Thoracic aorta (tissue), 2 donors: ENCODE measurements at regions not wholly inside any gene's neighbourhood (a gene's known extent, or its start where the extent isn't known, plus 50 kb on each side); places are given as distances from the start of the nearest gene placed in this dataset.

ENCODE experiments used
- ATAC-seq: fragments of 150-250 bp; one replicate; pipeline ENCODE4 v1.8.0; 2017; ENCODE audit warnings: low read depth; ENCODE audit not compliant: insufficient number of reproducible peaks, low FRiP score
- DNase-seq: peaks from one replicate; pipeline ENCODE4 v3.0.0-alpha.2; 2020; ENCODE audit warnings: low spot score
- H3K27ac ChIP-seq, 2 donors: fragments of 200-600 bp; sonication (generic); 1 replicate in 1 of 2; 2 replicates in 1 of 2; pipeline ENCODE4 v1.5.1; 2016; ENCODE audit warnings: mild to moderate bottlenecking in 2 of 2, moderate library complexity in 2 of 2
- H3K27me3 ChIP-seq: fragments of 200-600 bp; sonication (generic); replicated peaks from 2 replicates; pipeline ENCODE4 v1.6.0; 2016; ENCODE audit warnings: mild to moderate bottlenecking; ENCODE audit not compliant: insufficient read depth
- H3K36me3 ChIP-seq: fragments of 200-600 bp; sonication (generic); one replicate; pipeline ENCODE4 v1.5.1; 2016
- H3K4me1 ChIP-seq, 2 donors: fragments of 200-600 bp; sonication (generic); 1 replicate in 1 of 2; 2 replicates in 1 of 2; pipeline versions ENCODE4 v1.5.1 to v1.6.0; 2016; ENCODE audit warnings: low read depth in 2 of 2, mild to moderate bottlenecking in 1 of 2; ENCODE audit not compliant: control insufficient read depth in 1 of 2
- H3K4me3 ChIP-seq: fragments of 200-600 bp; sonication (generic); 2 replicates; pipeline ENCODE4 v1.5.1; 2016; ENCODE audit warnings: mild to moderate bottlenecking
- H3K9me3 ChIP-seq: fragments of 200-600 bp; sonication (generic); 2 replicates; pipeline ENCODE4 v1.5.1; 2016
- TF ChIP-seq, protein P1 (sequence below): fragments of 200-600 bp; sonication (generic); IDR thresholded peaks from one replicate; pipeline ENCODE4 v1.5.1; 2019; ENCODE audit warnings: antibody characterized with exemption

DNA sequence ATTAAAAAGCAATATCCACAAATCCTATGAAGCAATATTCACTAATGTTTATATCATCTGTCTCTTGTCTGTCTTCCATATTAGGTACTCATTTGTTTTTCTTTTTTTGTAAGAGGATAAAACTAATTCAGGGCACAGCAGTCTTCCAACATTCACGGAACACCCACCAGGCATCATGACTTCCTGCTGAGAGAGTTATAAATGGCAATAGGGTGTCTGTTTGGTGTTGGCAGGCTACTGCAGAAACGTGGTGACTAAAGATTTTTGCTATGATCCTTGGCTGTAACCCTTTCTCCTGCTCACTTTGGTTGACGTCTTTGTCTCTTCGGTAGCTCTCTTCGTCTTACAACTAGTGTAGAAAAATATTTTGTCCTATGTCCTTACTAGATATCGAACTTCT, 860.6 kb upstream of the MGAT4C start:
- TF ChIP-seq, protein P1, sequence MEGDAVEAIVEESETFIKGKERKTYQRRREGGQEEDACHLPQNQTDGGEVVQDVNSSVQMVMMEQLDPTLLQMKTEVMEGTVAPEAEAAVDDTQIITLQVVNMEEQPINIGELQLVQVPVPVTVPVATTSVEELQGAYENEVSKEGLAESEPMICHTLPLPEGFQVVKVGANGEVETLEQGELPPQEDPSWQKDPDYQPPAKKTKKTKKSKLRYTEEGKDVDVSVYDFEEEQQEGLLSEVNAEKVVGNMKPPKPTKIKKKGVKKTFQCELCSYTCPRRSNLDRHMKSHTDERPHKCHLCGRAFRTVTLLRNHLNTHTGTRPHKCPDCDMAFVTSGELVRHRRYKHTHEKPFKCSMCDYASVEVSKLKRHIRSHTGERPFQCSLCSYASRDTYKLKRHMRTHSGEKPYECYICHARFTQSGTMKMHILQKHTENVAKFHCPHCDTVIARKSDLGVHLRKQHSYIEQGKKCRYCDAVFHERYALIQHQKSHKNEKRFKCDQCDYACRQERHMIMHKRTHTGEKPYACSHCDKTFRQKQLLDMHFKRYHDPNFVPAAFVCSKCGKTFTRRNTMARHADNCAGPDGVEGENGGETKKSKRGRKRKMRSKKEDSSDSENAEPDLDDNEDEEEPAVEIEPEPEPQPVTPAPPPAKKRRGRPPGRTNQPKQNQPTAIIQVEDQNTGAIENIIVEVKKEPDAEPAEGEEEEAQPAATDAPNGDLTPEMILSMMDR, result no peak
- Histone ChIP-seq H3K27ac (no peak overlapping the region), H3K4me1 (peaks cover 6 to 14% of the 10 kb centered on the region in 2 donors), H3K4me3 (no peak overlapping the region), H3K27me3 (no peaks in the 10 kb centered on the region), H3K9me3 (no peaks in the 10 kb centered on the region), H3K36me3 (no peaks in the 10 kb centered on the region)
- no peak for DNase-seq
- ATAC-seq, result no peak

DNA sequence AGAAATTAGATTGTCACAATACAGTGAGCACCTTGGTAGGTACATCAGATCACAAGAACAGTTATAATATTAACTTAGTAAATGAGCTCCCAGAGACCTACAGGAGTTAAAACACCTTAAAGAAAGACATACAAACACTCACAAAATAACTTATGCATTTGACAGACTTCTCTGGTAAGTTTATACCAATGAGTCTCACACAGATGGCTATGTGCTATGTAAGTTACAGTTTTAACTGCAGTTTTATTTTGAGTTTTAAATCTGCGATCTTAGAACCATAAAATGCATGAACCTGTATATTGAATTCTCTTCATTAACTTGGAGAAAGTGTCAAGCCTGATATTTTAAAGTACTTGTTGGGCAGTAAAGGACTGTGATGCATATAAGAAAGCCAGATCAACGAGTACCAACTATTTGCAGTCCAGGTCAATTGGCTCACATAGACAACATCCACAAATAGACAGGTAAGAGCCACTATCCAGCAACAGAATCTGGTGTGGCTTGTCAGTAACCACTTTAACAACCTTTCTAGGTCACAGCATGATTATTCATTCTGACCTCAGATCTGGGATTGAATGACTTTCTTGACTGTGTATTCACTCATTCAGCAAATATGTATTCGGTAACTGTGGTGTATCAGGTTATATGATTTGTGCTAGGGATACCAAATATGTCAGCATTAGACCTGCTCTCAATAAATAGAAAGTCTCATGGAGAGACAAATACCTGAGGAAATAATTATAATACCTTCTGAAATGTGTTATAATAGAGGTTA, 856.6 kb upstream of the MGAT4C start:
- TF ChIP-seq, protein P1, result no peak
- H3K27ac ChIP-seq, result no peak overlapping the region
- no peaks in the 10 kb centered on the region for H3K27me3 ChIP-seq
- no peaks in the 10 kb centered on the region for H3K9me3 ChIP-seq
- DNase-seq (no peak), ATAC-seq (no peak)
- peaks cover 6 to 10% of the 10 kb centered on the region in 2 donors for H3K4me1 ChIP-seq
- no peaks in the 10 kb centered on the region for H3K36me3 ChIP-seq
- no peak overlapping the region for H3K4me3 ChIP-seq

DNA sequence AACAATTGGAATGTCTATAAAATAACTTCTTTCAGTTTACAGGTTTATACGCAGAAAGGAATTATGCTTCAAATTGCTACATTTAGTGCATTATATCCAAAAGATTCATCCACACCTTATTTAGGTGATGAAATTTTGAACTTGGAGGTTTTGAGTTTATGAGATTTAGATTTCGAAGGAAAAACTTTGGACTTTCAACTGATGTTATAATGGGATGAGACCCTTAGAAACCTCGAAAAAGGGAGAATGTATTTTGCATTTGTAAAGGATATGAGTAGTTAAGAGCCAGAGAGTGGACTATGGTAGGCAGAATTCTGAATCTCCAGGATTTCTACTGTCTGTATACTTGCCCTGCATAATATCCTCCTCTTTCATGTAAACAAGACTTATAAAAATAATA, 851.6 kb upstream of the MGAT4C start:
- no peaks in the 10 kb centered on the region for H3K27me3 ChIP-seq
- peaks cover 0 to 6% of the 10 kb centered on the region in 2 donors for H3K4me1 ChIP-seq
- no peak for DNase-seq
- H3K4me3 ChIP-seq, result no peak overlapping the region
- H3K36me3 ChIP-seq, result no peaks in the 10 kb centered on the region
- ATAC-seq, result no peak
- H3K27ac ChIP-seq, result no peak overlapping the region
- no peaks in the 10 kb centered on the region for H3K9me3 ChIP-seq
- TF ChIP-seq, protein P1, result no peak

DNA sequence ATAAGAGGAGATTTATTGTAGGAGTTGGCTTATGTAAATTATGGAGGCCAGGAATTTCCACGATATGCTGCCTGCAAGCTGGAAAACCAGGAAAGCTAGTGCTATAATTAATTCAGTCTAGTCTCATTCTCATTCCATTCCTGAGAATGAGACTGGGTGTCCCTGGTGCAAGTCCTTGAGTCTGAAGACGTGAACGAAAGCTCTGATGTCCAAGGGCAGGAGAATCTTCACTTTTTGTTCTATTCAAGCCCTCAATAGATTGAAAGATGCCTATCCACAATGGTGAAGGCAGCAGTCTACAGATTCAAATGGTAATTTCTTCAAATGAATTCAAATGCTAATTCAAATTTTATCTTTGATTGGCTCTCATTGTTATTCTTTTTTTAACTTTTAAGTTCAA, 851.1 kb upstream of the MGAT4C start:
- no peak for DNase-seq
- TF ChIP-seq, protein P1, result no peak
- Histone ChIP-seq H3K4me3 (no peak overlapping the region), H3K4me1 (peaks cover 0 to 5% of the 10 kb centered on the region in 2 donors), H3K27ac (no peak overlapping the region), H3K9me3 (no peaks in the 10 kb centered on the region), H3K27me3 (no peaks in the 10 kb centered on the region), H3K36me3 (no peaks in the 10 kb centered on the region)
- no peak for ATAC-seq

DNA sequence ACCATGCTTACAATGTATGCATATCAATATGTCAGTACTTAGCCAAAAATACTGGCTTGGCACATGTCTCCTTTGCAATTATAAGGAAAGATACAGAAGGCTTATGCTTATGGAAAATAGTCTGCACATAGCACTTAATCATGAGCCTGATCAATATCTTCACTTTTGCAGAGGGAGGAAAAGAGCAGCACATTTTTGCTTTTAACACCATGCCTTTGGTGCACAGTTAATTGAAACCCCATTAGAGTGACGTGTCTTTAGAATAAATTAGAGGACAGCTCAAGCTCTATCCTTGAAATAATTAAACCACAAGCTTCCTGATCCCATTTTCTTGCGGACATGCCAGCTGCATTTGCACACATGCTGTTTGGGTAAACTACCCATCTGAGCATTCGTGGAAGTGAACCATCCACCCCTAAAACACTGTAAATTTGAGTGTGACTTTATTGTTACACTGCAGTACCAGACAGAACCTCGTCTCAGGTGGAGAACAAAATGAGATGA, 839.9 kb upstream of the MGAT4C start:
- H3K36me3 ChIP-seq, result no peaks in the 10 kb centered on the region
- no peaks in the 10 kb centered on the region for H3K4me1 ChIP-seq
- ATAC-seq (no peak), DNase-seq (no peak)
- no peak overlapping the region for H3K27ac ChIP-seq
- H3K9me3 ChIP-seq, result no peaks in the 10 kb centered on the region
- H3K27me3 ChIP-seq, result no peaks in the 10 kb centered on the region
- TF ChIP-seq, protein P1, result no peak
- H3K4me3 ChIP-seq, result no peak overlapping the region
